ENCODE measurements at regions not wholly inside any gene's neighbourhood (a gene's known extent, or its start where the extent isn't known, plus 50 kb on each side); places are given as distances from the start of the nearest gene placed in this dataset.

GRCh38 chr4:80137631-80138030, 59.7 kb upstream of the PRDM8 start:
- TF ChIP-seq CTCF (IDR thresholded peaks at IDR 0.05) = no peak
- no peak for TF ChIP-seq POLR2A (IDR thresholded peaks at IDR 0.05)

All from Peyer's patch (tissue), 4 donors.